Ishikawa (cell line): ENCODE measurements at regions not wholly inside any gene's neighbourhood (a gene's known extent, or its start where the extent isn't known, plus 50 kb on each side); places are given as distances from the start of the nearest gene placed in this dataset.

ENCODE experiments used
- CEBPB ChIP-seq: IDR thresholded peaks from 2 replicates; pipeline ENCODE4 v1.6.1; 2012
- CREB1 ChIP-seq: IDR thresholded peaks from 2 replicates; pipeline ENCODE4 v1.6.1; 2012; ENCODE audit warnings: low read depth
- EGR1 ChIP-seq: IDR thresholded peaks from 2 replicates; pipeline ENCODE4 v1.6.1; 2012
- EP300 ChIP-seq: IDR thresholded peaks from 2 replicates; pipeline ENCODE4 v1.6.1; 2012; ENCODE audit warnings: borderline replicate concordance
- FOXM1 ChIP-seq: IDR thresholded peaks from 2 replicates; pipeline ENCODE4 v1.6.1; 2012; ENCODE audit warnings: low read depth, borderline replicate concordance
- NFIC ChIP-seq: IDR thresholded peaks from 2 replicates; pipeline ENCODE4 v1.6.1; 2012
- RAD21 ChIP-seq: IDR thresholded peaks from 2 replicates; pipeline ENCODE4 v1.6.1; 2012; ENCODE audit warnings: low read depth
- TAF1 ChIP-seq: IDR thresholded peaks from 2 replicates; pipeline ENCODE4 v1.6.1; 2012; ENCODE audit warnings: low read depth, mild to moderate bottlenecking
- TCF12 ChIP-seq: IDR thresholded peaks from 2 replicates; pipeline ENCODE4 v1.6.1; 2012; ENCODE audit warnings: low read depth
- TEAD4 ChIP-seq: IDR thresholded peaks from 2 replicates; pipeline ENCODE4 v1.6.1; 2012
- YY1 ChIP-seq: IDR thresholded peaks from 2 replicates; pipeline ENCODE4 v1.6.1; 2012; ENCODE audit warnings: low read depth
- ZBTB7A ChIP-seq: IDR thresholded peaks from 2 replicates; pipeline ENCODE4 v1.6.1; 2012; ENCODE audit warnings: low read depth
- TF ChIP-seq, protein P1 (sequence below): IDR thresholded peaks from 2 replicates; pipeline ENCODE4 v1.6.1; 2012; ENCODE audit warnings: low read depth, mild to moderate bottlenecking
- TF ChIP-seq, protein P2 (sequence below): IDR thresholded peaks from 2 replicates; pipeline ENCODE4 v1.6.1; 2012
- TF ChIP-seq, protein P3 (sequence below): IDR thresholded peaks from 2 replicates; pipeline ENCODE4 v1.6.1; 2012

DNA sequence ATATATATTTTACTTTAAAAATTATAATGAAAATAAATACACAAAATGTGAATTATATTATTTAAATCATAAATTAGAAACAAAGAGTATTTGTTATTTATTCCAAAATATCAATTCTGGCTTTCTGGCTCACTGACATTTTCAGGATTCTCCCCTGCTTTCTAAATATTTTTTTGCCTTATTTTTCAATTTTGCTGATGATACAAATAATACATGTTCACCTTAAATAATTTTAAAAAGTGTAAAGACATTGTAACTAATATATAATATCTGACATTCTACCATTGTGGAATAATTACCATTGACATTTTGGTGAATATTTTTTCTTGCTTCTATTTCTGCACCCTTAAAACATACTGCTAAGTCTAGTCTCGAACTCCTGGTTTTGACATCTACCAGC is 325.9 kb upstream of the CBLB start:
- TF ChIP-seq TEAD4 (no peak), EP300 (no peak), FOXM1 (no peak), CEBPB (no peak), CREB1 (no peak), NFIC (no peak), ZBTB7A (no peak), TAF1 (no peak), EGR1 (no peak), TCF12 (no peak), YY1 (no peak), RAD21 (no peak)
- TF ChIP-seq, protein P1, sequence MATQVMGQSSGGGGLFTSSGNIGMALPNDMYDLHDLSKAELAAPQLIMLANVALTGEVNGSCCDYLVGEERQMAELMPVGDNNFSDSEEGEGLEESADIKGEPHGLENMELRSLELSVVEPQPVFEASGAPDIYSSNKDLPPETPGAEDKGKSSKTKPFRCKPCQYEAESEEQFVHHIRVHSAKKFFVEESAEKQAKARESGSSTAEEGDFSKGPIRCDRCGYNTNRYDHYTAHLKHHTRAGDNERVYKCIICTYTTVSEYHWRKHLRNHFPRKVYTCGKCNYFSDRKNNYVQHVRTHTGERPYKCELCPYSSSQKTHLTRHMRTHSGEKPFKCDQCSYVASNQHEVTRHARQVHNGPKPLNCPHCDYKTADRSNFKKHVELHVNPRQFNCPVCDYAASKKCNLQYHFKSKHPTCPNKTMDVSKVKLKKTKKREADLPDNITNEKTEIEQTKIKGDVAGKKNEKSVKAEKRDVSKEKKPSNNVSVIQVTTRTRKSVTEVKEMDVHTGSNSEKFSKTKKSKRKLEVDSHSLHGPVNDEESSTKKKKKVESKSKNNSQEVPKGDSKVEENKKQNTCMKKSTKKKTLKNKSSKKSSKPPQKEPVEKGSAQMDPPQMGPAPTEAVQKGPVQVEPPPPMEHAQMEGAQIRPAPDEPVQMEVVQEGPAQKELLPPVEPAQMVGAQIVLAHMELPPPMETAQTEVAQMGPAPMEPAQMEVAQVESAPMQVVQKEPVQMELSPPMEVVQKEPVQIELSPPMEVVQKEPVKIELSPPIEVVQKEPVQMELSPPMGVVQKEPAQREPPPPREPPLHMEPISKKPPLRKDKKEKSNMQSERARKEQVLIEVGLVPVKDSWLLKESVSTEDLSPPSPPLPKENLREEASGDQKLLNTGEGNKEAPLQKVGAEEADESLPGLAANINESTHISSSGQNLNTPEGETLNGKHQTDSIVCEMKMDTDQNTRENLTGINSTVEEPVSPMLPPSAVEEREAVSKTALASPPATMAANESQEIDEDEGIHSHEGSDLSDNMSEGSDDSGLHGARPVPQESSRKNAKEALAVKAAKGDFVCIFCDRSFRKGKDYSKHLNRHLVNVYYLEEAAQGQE = no peak
- TF ChIP-seq, protein P2, sequence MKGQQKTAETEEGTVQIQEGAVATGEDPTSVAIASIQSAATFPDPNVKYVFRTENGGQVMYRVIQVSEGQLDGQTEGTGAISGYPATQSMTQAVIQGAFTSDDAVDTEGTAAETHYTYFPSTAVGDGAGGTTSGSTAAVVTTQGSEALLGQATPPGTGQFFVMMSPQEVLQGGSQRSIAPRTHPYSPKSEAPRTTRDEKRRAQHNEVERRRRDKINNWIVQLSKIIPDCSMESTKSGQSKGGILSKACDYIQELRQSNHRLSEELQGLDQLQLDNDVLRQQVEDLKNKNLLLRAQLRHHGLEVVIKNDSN = no peak
- TF ChIP-seq, protein P3, sequence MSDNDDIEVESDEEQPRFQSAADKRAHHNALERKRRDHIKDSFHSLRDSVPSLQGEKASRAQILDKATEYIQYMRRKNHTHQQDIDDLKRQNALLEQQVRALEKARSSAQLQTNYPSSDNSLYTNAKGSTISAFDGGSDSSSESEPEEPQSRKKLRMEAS = no peak

DNA sequence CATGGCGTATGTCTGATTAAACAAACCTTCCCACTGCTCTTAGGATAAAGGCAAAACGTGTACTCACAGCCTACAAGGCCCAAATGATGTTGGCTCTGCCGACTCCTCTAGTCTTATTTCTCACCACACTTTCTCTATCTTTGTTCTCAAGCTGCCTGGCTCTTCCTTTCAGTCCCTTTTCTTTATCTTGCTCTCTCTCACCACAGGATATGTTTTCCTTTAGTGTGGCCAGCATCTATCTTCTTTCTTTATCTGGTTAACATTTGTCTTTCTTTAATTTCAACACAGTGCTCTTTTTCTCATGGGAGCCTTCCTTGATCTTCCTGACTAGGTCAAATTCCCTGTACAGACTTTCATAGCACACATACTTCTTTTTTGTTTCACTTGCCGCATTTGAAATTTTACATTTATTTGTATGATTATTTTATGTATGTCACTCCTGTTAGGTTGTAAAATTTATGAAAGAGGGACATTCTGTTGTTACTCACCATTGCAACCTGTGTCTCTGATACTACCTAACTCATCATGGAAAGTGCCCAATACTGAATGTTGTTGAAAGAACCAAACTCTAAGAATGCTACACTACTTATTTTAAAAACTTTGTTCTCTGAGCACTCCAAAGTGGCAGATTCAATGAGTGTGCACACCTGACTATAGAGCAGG is 328.9 kb upstream of the CBLB start:
- TF ChIP-seq, protein P3 = no peak
- no peak for TF ChIP-seq CEBPB
- TF ChIP-seq NFIC = no peak
- no peak for TF ChIP-seq RAD21
- TF ChIP-seq TEAD4 = no peak
- no peak for TF ChIP-seq TAF1
- no peak for TF ChIP-seq TCF12

DNA sequence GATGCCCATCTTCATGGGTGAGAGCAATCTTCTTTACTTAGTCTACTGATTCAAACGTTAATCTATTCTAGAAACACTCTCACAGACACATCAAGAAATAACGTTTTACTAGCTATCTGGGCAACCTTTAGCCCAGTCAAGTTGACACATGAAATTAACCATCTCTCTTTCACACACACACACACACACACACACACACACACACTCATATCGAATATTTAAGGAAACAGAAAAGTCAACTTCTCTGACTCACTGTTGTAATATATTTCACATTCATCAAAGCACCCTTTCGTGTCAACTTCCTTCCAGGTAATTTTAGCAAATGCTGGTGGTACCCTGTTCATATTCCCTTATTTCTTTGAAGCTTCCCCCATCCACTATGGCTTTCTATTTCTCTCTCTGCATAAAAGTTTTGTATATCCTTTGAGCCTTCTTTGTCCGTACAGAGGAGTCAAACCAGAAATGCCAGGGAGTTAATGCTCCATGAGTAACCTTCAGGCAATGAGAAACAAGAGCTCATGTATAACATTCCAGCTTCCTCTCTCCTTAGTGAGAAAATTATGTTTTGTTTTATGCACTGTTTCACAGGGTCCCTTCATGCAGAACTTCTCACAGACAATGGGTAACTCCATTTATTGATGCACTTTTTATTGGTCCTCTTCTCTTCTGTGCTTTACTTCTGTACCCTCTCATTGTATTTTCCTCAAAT is 335.5 kb upstream of the CBLB start:
- TF ChIP-seq YY1 (no peak), CEBPB (no peak), NFIC (peak; percentile 39; the same call in 1 of the 2 replicates), EP300 (peak; percentile 88), FOXM1 (peak; percentile 81; the same call in 1 of the 2 replicates), TEAD4 (peak; percentile 88), TAF1 (no peak), TCF12 (peak; percentile 67)
- TF ChIP-seq, protein P2 = no peak

DNA sequence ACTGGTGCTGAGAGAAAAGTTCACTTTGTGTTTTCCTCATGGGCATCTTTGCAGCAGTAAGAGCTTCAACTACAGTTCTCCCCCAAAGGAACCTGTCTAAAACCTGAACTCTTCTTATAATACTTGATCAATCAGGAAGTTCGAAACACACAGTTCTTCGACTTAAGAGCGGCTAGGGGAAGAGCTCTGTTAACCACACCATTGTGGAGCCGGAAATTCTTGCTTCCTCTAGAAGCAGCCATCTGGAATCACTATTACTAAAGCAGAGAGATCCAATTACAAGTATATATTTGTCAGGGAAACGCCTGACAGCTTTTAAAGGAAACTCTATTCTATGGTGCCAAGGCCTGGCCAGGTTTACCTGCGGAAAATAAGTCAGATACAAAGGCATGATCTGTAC is 337.3 kb upstream of the CBLB start:
- no peak for TF ChIP-seq TAF1
- no peak for TF ChIP-seq YY1
- peak; percentile 62; the same call in 1 of the 2 replicates for TF ChIP-seq CEBPB
- no peak for TF ChIP-seq EGR1
- peak; percentile 90 for TF ChIP-seq TCF12
- no peak for TF ChIP-seq CREB1
- TF ChIP-seq EP300 = peak; percentile 92
- TF ChIP-seq, protein P1 = no peak
- no peak for TF ChIP-seq RAD21
- TF ChIP-seq TEAD4 = peak; percentile 76
- no peak for TF ChIP-seq ZBTB7A
- TF ChIP-seq FOXM1 = peak; percentile 85
- TF ChIP-seq, protein P2 = no peak
- TF ChIP-seq, protein P3 = peak; percentile 51
- TF ChIP-seq NFIC = peak; percentile 64

DNA sequence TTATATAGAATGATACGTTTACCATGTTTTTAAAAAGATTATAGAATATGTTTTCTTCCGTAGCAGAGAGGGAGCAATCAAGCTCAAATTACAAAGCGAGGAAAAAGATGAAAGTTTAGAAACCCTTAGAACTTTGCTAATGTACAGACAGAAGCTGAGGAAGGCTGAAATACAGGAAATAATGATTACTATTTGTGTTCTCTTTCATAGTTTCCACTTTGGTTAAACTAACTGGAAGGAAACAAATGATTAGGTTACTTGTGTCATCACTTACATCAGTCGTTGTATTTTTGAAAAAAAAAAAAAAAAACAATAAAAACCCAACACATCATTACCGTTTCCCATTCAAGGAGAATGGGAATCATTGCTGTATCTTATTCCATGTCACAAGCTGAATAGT is 337.8 kb upstream of the CBLB start:
- no peak for TF ChIP-seq EP300
- TF ChIP-seq, protein P2 = no peak
- no peak for TF ChIP-seq RAD21
- TF ChIP-seq CEBPB = no peak
- TF ChIP-seq, protein P3 = no peak
- TF ChIP-seq CREB1 = no peak
- TF ChIP-seq FOXM1 = no peak
- TF ChIP-seq YY1 = no peak
- TF ChIP-seq TEAD4 = no peak
- TF ChIP-seq, protein P1 = no peak
- TF ChIP-seq TAF1 = no peak
- TF ChIP-seq NFIC = no peak
- TF ChIP-seq EGR1 = no peak
- no peak for TF ChIP-seq TCF12
- no peak for TF ChIP-seq ZBTB7A
